C1 segment of cervical spinal cord (tissue), 14 donors: ENCODE measurements at regions not wholly inside any gene's neighbourhood (a gene's known extent, or its start where the extent isn't known, plus 50 kb on each side); places are given as distances from the start of the nearest gene placed in this dataset.
"Not testable (repeated sequence)": the region's sequence is repeated elsewhere in the genome, so short reads cannot be mapped to it uniquely, and the experiment has no call there.

ENCODE experiments used
- DNase-seq, 14 donors: peaks; one replicate each; lab custom pipeline; 2025; lab: John Stamatoyannopoulos, UW

DNA sequence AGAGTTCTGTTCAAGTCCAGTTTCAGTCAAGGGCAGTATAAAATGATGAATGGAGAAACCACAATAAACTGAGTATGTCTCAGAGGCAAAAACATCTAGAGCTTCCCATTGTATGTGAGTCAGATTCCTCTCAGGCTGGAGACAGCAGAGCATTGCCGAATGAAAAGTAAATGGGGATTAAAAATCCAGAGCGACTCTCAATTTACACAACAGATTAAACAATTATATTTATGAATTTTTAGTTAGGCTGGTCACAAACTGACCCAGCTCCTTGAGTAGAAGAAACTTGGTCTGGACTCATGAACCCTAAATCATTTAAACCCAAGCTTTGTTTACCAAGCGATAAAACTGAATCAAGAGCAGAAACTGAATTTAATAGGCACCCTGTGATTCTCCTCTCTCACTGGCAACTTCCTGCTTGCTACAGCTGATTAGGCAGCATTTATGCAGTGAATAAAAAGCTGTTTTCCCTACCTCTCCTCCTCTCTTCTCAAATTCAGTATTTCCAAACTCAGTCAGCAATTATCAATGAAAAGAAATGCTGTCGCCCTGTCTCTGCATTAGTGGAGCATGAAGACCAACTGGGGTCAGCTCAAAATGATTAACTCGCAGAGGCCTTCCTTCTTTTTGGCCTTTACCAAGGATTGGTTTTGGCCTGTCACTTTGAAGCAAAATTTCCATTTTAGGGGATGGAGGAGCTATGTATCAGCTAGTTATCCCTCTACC is 568.0 kb downstream of the PDHA2 start:
- DNase-seq: peak in 1 of 14 donors; percentile 1

DNA sequence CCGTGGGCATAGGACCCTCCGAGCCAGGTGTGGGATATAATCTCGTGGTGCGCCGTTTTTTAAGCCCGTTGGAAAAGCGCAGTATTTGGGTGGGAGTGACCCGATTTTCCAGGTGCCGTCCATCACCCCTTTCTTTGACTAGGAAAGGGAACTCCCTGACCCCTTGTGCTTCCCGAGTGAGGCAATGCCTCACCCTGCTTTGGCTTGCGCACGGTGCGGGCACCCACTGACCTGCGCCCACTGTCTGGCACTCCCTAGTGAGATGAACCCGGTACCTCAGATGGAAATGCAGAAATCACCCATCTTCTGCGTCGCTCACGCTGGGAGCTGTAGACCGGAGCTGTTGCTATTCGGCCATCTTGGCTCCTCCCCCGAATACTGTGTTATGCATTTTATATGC is 575.0 kb downstream of the PDHA2 start:
- not testable (repeated sequence) for DNase-seq

DNA sequence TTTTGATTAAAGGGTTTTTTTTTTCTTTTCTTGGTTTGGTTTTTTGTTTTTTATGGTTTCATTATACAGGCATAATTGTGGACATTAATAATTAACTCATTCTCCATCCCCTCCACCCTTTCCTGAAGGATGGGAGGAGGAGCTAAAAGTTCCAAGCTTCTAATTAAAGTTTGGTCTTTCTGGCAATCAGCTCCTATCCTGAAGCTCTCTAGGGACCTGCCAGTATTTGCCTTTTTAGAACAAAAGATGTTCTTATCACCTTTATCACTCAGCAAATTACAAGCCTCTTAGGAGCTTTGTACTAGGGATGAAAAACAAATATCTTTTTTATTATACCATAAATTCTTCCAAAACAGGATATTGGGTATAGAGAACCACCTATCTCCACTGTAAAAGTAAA is 589.8 kb downstream of the PDHA2 start:
- DNase-seq: no peak

DNA sequence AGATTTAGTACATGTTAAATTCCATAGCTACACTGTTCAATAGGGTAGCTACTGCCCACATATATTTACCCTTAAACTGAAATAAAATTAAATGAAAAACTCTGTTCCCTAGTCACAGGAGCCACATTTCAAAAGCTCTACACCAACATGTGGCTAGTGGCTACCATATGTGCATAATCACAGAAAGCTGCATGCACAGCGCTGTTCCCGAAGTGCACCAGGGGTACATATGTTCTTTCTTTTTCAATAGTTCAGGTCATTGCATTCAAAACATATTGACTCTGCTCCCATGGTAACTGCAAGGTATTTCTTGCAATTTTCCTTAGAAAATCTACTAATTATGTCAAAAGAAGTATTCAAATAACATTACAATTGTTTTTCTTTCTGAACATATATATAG is 591.2 kb downstream of the PDHA2 start:
- DNase-seq: no peak

DNA sequence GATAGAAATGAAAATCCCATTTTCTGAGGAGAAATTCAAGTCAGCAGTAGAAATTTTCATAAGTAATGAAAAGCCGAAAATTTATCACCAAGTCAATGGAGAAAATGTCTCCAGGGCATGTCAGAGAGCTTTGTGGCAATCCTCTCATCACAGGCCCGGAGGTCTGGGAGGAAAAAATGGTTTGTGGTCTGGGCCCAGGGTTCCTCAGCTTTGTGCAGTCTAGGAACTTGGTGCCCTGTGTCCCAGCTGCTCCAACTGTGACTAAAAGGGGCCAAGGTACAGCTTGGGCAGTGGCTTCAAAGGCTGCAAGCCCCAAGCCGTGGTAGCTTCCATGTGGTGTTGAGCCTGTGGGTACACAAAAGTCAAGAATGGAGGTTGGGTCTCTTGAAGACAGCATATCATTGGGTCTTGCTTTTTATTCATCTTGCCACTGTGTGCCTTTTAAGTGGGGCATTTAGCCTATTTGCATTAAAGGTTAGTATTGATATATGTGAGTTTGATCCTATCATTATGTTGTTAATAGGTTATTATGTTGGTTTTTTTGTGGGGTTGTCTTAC is 608.5 kb downstream of the PDHA2 start:
- no peak for DNase-seq

DNA sequence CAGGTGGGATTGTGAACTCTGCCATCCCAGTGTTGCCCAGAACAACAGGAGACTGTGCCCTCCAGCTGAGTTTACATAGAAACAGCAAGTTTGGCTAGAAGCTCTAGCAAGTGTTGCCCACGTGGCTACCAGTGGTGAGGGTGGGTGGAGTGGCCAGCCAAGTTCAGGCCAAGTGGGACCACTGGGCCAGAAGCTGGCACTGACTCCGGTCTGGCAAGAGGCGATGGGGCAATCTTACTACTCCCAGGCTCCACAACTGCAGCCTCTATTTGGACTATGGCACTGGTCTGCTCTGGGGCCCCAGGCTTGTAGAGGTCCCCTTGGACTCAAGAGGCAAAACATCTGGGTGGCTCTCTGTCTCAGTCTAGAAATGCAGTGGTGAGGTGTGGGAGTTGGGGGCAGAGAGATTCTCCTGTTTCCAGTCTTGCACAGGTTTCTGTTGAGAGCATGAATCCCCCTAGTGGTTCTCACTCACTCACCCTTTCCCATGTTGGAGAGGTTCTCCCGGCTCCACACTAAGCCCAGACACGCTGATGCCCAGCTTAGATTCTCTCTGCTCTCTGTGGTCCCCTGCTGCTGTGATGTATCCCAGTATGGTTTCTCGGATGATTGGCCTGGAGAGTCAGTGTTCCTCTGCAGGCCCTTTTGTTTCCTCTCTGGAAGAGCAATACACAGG is 615.3 kb downstream of the PDHA2 start:
- DNase-seq: no peak

DNA sequence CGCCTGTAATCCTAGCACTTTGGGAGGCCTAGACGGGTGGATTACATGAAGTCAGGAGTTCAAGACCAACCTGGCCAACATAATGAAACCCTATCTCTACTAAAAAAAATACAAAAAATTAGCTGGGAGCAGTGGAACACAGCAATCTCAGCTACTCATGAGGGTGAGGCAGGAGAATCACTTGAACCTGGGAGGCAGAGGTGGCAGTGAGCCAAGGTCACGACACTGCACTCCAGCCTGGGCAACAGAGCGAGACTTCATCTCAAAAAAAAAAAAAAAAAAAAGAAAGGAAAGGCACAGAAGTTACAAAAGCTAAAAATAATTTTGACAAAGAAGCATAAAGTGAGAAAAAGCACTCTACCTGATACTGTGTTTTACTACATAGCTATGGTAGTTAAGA is 618.1 kb downstream of the PDHA2 start:
- not testable (repeated sequence) for DNase-seq

DNA sequence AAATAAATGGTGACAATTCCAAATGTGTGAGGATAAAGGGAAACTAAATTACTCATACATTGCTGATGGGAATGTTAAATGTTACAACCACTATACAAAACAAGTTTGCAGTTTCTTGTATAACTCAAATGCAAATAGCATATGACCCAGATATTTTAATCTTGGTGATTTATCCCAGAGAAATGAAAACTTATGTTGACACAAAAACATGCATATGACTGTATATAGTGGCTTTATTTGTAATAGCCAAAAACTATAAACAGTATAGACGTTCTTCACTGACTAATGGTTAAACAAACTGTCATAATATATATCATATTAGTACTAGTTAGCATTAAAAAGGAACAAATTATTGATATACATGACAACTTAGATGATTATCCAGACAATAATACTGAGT is 619.2 kb downstream of the PDHA2 start:
- no peak for DNase-seq

DNA sequence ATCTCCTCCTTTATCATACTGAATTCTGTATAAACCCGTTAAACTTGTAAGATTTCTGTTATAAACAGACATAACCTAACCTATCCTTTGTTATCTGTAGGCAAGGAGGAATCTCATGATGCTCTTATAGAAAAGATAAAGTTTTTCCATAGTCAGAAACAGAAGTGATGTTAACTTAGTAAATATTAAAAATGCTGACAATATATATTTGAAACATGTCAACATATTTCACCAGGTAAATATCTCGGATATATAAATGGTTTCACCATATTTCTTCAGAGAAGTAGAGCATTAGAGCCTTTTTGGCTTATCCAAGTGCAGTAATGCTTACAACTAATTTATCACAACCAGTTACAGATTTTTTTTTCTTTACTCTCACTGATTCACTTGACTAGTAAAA is 625.9 kb downstream of the PDHA2 start:
- no peak for DNase-seq

DNA sequence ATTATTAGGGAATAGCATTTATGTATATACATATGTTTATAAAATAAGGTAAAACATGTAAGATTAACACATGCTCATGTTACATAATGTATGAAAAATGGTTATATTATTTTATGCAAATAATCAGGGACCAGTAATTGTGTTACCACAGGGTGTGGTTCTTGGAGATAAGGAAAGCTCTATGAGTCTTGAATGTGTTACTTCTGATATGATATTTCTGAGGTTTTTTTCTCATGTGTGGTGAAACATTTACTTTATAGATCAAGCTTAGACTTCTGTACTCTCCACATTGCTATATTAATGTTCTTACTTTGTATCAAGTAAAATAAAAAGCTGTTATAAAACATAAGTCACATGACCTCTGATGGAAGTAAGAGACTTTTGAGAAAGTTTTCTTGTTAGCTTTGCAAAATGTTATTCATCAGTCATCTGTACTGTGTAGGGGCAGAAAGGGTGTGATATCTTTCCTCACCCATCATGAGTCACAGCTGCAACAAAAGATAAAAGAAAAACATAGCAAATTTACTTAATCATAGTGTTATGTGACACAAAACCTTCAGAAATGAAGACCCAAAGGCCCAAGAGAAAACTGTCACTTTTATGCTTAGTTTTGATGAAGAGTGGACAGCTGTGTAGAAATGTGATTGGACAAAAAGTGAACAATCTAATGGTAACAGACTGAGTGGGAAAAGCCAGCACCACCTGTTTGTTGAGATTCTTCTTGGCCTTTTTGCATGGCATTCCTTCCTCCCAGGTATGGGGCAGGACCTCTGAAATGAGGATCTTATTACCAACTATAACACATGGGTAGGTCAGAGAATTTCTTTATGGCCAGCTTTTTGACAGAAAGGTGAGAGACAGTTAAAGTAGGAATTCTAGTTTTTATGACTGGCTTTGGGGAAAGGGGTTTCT is 632.3 kb downstream of the PDHA2 start:
- DNase-seq: no peak

DNA sequence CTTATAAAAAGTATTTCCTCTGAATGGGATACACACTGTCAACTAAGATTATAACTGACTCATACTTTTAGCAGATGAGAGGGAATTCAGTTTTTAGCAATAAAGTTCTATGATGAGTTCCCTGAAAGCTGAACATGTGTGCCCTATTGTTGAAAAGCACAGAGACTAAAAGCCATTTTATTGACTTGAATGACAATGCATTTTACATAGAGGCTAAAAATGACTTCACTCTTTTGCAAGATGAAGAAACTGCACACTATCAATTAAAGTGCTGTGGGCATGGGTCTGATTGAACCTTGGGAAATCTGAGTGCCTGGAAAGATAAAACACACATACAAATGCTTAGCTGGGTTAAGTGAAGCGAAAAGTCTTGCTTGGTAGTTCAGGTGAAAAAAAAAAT is 633.4 kb downstream of the PDHA2 start:
- DNase-seq: no peak

DNA sequence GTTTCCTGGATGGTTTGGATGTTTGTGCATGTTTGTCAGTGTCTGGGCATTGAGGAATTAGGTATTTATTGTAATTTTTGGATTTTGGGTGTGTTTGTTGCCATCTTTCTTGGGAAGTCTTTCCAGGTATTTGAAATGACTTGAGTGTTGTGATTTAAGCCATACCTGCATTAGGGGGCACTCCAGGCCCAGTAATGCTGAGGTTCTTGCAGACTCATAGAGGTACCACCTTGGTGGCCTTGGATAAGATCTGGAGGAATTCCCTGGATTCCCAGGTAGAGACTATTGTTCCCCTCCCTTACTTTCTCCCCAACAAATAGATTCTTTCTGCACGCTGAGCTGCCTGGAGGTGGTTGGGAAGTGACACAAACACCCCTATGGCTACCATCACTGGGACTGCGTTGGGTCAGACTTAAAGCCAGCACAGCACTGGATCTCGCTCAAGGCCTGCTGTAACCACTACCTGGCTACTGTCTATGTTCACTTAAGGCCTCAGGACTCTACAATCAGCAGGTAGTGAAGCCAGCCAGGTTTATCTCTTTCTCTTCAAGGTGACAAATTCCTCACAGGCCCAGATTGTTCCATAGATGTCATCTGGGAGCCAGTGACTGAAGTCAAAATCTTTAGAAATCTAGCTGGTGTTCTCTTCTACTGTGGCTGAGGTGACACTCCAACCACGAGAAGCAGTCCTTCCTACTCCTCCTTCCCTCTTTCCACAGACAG is 643.6 kb downstream of the PDHA2 start:
- DNase-seq: no peak

DNA sequence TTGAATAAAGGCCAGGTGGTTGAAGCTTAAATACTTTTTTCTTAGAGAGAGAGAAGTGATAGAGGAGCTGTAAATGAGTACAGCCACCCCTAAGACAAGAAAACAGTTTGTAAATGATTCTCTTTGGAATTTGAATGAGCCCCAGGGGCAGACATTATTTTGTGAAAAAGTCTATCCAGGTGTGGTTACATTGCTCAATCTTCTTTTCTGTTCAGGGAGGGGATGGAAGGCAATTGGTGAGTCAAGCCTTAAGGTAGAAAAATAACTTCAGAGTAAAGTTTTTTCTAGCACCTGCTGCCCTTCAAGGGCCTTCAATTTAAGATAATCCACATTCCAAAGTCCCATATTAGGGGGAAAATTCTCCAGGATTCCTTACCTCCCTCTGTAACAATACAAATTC is 646.7 kb downstream of the PDHA2 start:
- no peak for DNase-seq

DNA sequence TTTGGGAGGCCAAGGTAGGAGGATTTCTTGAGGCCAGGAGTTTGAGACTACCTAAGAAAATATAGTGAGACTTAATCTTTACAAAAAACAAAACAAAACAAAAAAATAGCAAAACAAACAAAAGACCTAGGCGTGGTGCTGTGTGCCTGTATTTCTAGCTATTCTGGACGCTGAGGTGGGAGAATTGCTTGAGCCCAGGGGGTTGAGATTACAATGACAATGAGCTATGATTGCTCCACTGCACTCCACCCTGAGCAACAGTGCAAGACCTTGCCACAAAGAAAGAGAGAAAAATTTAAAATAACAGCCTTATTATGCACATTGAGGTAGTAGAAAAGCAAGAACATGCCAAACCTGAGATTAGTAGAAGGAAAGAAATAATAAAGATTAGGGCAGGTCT is 657.7 kb downstream of the PDHA2 start:
- DNase-seq: no peak

DNA sequence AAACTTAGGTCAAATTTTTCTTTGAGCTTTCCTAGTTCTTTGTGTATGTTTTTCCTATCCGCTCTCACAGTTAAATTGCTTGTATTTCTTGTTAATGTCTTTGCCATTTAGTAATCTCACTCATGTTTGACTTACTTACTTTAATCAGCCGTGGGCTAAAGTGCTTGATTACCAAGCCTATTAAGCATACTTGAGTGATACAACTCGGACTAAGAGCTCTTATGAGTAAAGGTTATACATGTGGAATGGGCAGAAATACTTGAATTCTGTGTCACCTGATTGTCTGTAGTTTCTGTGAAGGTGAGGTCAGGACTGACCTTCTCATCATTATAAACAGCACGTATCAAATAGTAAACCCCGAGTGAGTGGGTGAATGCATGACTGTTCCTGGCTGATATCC is 664.5 kb downstream of the PDHA2 start:
- no peak for DNase-seq

DNA sequence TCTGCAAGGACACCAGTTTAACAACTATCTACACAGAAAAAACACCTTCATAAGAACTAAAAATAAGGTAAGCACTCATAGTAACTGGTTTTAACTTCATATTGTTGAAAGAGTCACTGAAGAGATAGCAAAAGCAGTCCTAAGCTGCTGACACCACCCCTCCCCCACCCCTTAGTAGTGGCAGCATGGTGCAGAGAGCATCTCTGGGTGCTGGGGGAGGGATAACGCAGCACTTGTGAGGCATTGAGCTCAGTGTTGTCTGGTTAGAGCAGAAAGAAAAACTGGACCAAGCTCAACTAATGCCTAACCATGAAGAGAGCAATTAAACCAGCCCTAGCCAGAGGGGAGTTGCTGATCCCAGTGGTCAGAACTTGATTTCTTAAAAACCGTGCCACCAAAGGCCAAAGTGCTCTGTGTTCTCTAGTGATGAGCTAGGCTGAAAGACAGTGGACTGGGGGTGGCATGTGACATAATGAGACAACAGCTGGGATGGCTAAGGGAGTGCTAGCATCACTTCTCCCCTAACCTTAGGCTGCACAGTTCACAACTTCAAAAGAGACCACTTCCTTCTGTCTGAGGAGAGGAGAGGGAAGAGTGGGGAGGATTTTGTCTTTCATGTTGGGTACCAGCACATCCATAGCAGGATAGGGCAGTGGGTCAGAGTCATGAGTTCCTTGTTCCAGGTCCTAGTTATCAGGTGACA is 669.3 kb downstream of the PDHA2 start:
- DNase-seq: no peak

DNA sequence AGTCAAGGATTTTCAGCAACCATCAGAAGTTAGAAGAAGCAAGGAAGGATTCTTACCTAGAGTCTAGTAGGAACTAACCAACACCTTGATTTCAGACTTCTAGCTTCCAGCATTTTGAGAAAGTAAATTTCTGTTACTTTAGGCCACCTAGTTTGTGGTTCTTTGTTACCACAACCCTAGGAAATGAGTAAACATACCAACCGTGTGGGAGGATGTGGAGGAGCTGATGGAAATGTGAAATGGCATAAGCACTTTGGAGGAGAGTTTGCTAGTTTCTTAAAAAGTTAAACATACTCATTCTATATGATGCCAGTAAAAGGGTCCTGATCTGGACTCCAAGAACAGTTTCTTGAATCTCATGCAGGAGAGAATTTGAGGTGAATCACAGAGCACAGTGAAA is 679.4 kb downstream of the PDHA2 start:
- DNase-seq: no peak

DNA sequence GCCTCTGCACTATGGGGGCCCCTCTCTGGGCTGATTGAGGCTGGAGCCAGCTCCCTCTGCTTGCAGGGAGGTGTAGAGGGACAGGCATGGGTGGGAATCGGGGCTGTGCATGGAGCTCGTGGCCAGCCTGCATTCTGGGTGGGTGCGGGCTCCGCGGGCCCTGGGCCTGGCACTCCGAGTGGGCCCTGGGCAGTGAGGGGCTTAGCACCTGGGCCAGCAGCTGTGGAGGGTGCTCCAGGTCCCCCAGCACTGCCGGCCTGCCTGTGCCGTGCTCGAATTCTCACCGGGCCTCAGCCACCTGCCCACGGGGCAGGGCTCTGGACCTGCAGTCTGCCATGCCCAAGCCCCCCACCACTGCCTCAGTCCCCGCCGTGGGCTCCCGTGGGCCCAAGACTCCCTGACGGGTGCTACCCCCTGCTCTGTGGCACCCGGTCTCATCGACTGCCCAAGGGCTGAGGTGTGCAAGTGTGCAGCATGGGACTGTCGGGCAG is 681.2 kb downstream of the PDHA2 start:
- no peak for DNase-seq

DNA sequence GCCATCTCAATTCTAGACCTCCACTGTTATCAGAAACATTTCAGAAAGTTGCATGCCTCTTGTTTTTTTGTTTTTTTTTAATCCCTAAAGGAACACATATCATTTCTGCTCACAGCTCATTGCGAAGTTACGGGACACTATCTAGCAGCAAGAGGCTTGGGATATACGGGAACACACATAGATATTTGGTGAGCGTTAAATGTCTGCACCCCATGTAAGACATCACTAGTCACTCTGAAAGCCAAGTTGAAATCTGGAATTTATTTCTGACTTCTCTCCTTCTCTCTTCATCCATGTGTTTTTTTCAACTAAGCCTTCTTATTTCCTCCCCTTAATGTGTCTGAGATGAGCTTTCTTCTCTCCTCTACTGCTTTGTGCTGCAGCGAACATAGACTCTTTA is 683.7 kb downstream of the PDHA2 start:
- DNase-seq: no peak

DNA sequence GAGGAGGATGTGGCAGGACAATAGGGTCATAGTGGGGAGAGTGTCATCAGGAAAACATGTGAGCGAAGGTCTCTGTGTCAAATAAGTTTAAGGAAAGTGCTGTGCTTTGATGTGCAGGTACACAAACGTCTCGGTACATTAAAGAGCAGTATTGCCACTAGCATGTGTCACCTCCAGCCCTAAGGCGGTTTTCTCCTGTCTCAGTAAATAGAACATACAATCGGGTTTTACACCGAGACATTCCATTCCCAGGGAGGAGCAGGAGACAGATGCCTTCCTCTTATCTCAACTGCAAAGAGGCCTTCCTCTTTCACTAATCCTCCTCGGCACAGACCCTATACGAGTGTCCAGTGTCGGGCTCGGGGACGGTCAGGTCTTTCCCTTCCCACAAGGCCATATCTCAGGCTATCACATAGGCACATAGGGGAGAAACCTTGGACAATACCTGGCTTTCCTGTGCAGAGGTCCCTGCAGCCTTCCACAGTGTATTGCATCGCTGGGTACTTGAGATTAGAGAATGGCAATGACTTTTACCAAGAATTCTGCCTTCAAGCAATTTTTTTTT is 684.5 kb downstream of the PDHA2 start:
- DNase-seq: no peak
